HepG2 (cell line): ENCODE measurements at regions not wholly inside any gene's neighbourhood (a gene's known extent, or its start where the extent isn't known, plus 50 kb on each side); places are given as distances from the start of the nearest gene placed in this dataset.

ENCODE experiments used
- AKAP8 ChIP-seq: sonication (generic); formaldehyde crosslinking; IDR thresholded peaks from 2 replicates; pipeline ENCODE4 v1.5.1; 2020; ENCODE audit warnings: mild to moderate bottlenecking, missing genetic modification reagents
- BORCS8-MEF2B ChIP-seq: sonication (generic); formaldehyde crosslinking; IDR thresholded peaks from 2 replicates; pipeline ENCODE4 v1.8.0; 2022; ENCODE audit warnings: mild to moderate bottlenecking, missing genetic modification reagents
- HNRNPLL ChIP-seq: fragments of 200-400 bp; formaldehyde crosslinking; IDR thresholded peaks from 2 replicates; pipeline ENCODE4 v1.6.1; 2017; ENCODE audit warnings: mild to moderate bottlenecking, low read depth, low read length; ENCODE audit not compliant: poor library complexity, severe bottlenecking
- HOXA3 ChIP-seq: sonication (generic); formaldehyde crosslinking; IDR thresholded peaks from 2 replicates; pipeline ENCODE4 v1.5.0; 2020; ENCODE audit warnings: missing genetic modification reagents
- KLF12 ChIP-seq: sonication (generic); formaldehyde crosslinking; IDR thresholded peaks from 2 replicates; pipeline ENCODE4 v1.4.0; 2020; ENCODE audit warnings: missing genetic modification reagents, borderline replicate concordance
- MTA3 ChIP-seq: sonication (generic); formaldehyde crosslinking; IDR thresholded peaks from 2 replicates; pipeline ENCODE4 v1.4.0; 2020; ENCODE audit warnings: missing genetic modification reagents
- MTF2 ChIP-seq: sonication (generic); formaldehyde crosslinking; IDR thresholded peaks from 2 replicates; pipeline ENCODE4 v1.5.0; 2020; ENCODE audit warnings: missing genetic modification reagents, borderline replicate concordance
- MZF1 ChIP-seq: sonication (generic); formaldehyde crosslinking; IDR thresholded peaks from 2 replicates; pipeline ENCODE4 v1.8.1; 2023; ENCODE audit warnings: mild to moderate bottlenecking, missing genetic modification reagents, borderline replicate concordance
- NFKBIZ ChIP-seq: IDR thresholded peaks from 2 replicates; pipeline ENCODE4 v1.6.1; 2018; ENCODE audit warnings: missing genetic modification reagents, missing compliant biosample characterization
- NR3C1 ChIP-seq: sonication (generic); formaldehyde crosslinking; IDR thresholded peaks from 2 replicates; pipeline ENCODE4 v1.4.0; 2020; ENCODE audit warnings: missing genetic modification reagents
- PATZ1 ChIP-seq: sonication (generic); formaldehyde crosslinking; IDR thresholded peaks from 2 replicates; pipeline ENCODE4 v1.4.0; 2020; ENCODE audit warnings: missing genetic modification reagents
- PBX3 ChIP-seq: sonication (generic); formaldehyde crosslinking; IDR thresholded peaks from 2 replicates; pipeline ENCODE4 v1.8.1; 2023; ENCODE audit warnings: missing genetic modification reagents, inconsistent platforms, borderline replicate concordance
- RBM39 ChIP-seq: fragments of 200-400 bp; formaldehyde crosslinking; IDR thresholded peaks from one replicate; pipeline ENCODE4 v1.6.1; 2018; ENCODE audit warnings: antibody characterized with exemption, mild to moderate bottlenecking, low read depth, low read length; ENCODE audit not compliant: poor library complexity, severe bottlenecking
- SAFB2 ChIP-seq: sonication (generic); formaldehyde crosslinking; IDR thresholded peaks from 2 replicates; pipeline ENCODE4 v1.5.1; 2020; ENCODE audit warnings: missing genetic modification reagents, low read depth, mild to moderate bottlenecking, borderline replicate concordance
- SMARCE1 ChIP-seq: fragments of 450-650 bp; IDR thresholded peaks from 2 replicates; pipeline ENCODE4 v1.6.1; 2017; ENCODE audit warnings: borderline replicate concordance
- SRSF4 ChIP-seq: fragments of 200-400 bp; formaldehyde crosslinking; IDR thresholded peaks from one replicate; pipeline ENCODE4 v1.6.1; 2018; ENCODE audit warnings: mild to moderate bottlenecking, low read depth, low read length, moderate library complexity; ENCODE audit not compliant: poor library complexity, severe bottlenecking
- THAP11 ChIP-seq: IDR thresholded peaks from 2 replicates; pipeline ENCODE4 v1.6.1; 2016; ENCODE audit warnings: missing biosample characterization, missing genetic modification reagents
- TRAFD1 ChIP-seq: sonication (generic); formaldehyde crosslinking; IDR thresholded peaks from 2 replicates; pipeline ENCODE4 v1.5.1; 2020; ENCODE audit warnings: missing genetic modification reagents, mild to moderate bottlenecking, borderline replicate concordance
- ZBED4 ChIP-seq: sonication (generic); formaldehyde crosslinking; IDR thresholded peaks from 2 replicates; pipeline ENCODE4 v1.4.0; 2020; ENCODE audit warnings: missing genetic modification reagents, borderline replicate concordance
- ZBTB25 ChIP-seq: IDR thresholded peaks from 2 replicates; pipeline ENCODE4 v1.6.1; 2018; ENCODE audit warnings: missing genetic modification reagents
- ZNF549 ChIP-seq: sonication (generic); formaldehyde crosslinking; IDR thresholded peaks from 2 replicates; pipeline ENCODE4 v1.5.0; 2020; ENCODE audit warnings: missing genetic modification reagents
- ZNF552 ChIP-seq: sonication (generic); formaldehyde crosslinking; IDR thresholded peaks from 2 replicates; pipeline ENCODE4 v1.9.0; 2022; ENCODE audit warnings: missing genetic modification reagents, mild to moderate bottlenecking, borderline replicate concordance

GRCh38 chr15:62392376-62392775 lies 227.3 kb upstream of the C2CD4B start (continued):
- TF ChIP-seq ZBED4 (no peak), THAP11 (CRISPR knock-in tag) (no peak), ZBTB25 (no peak), MTA3 (no peak), SAFB2 (no peak), PBX3 (CRISPR knock-in tag) (no peak), AKAP8 (no peak), TRAFD1 (no peak), BORCS8-MEF2B (CRISPR knock-in tag) (no peak), NR3C1 (CRISPR knock-in tag) (no peak), PATZ1 (no peak; the same call in 1 of the 2 replicates), ZNF549 (no peak), HOXA3 (CRISPR knock-in tag) (peak; percentile 46; the same call in 1 of the 2 replicates), MZF1 (no peak), KLF12 (CRISPR knock-in tag) (no peak), SRSF4 (no peak), RBM39 (no peak), NFKBIZ (CRISPR knock-in tag) (no peak), HNRNPLL (no peak), MTF2 (no peak), SMARCE1 (no peak), ZNF552 (no peak)
